AG10803 (cell line): ENCODE measurements at regions not wholly inside any gene's neighbourhood (a gene's known extent, or its start where the extent isn't known, plus 50 kb on each side); places are given as distances from the start of the nearest gene placed in this dataset.

Source experiments
- DNase-seq: peaks from one replicate; pipeline ENCODE4 v3.0.0; 2010; ENCODE audit warnings: low read depth
- H3K4me3 ChIP-seq: 2 replicates; pipeline ENCODE4 v1.5.1; 2011; ENCODE audit warnings: mild to moderate bottlenecking, low read length, control low read depth
- TF ChIP-seq, protein P1 (sequence below): conservative IDR thresholded peaks from 2 replicates; pipeline ENCODE4 v1.5.1; 2011; ENCODE audit warnings: mild to moderate bottlenecking, low read length, control low read depth, inconsistent platforms

- DNase-seq: no peak
- no peak overlapping the region for H3K4me3 ChIP-seq
- TF ChIP-seq, protein P1, sequence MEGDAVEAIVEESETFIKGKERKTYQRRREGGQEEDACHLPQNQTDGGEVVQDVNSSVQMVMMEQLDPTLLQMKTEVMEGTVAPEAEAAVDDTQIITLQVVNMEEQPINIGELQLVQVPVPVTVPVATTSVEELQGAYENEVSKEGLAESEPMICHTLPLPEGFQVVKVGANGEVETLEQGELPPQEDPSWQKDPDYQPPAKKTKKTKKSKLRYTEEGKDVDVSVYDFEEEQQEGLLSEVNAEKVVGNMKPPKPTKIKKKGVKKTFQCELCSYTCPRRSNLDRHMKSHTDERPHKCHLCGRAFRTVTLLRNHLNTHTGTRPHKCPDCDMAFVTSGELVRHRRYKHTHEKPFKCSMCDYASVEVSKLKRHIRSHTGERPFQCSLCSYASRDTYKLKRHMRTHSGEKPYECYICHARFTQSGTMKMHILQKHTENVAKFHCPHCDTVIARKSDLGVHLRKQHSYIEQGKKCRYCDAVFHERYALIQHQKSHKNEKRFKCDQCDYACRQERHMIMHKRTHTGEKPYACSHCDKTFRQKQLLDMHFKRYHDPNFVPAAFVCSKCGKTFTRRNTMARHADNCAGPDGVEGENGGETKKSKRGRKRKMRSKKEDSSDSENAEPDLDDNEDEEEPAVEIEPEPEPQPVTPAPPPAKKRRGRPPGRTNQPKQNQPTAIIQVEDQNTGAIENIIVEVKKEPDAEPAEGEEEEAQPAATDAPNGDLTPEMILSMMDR: no peak
These were observed 207.0 kb downstream of the CSNK1G3 start for GRCh38 chr5:123719004-123719403.

DNA sequence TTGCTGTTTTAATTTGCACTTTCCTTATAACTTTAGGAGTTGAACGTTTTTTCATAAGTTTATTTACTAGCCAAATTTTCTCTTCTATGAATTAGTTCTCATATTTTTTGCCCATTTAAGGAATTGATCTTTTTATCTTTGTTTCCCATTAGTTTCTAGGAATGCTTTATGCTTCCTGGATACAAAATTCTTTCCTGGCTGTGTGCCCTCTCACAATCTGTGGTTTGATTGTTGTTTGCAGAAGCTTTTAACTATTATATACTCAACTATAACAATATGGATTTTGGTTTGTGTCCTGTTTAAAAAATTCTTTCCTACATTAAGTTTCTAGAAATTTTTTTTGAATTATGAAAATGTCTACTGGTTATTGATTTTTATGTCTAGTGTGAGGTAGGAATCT lies 206.3 kb downstream of the CSNK1G3 start:
- TF ChIP-seq, protein P1: no peak
- no peak overlapping the region for H3K4me3 ChIP-seq
- no peak for DNase-seq

DNA sequence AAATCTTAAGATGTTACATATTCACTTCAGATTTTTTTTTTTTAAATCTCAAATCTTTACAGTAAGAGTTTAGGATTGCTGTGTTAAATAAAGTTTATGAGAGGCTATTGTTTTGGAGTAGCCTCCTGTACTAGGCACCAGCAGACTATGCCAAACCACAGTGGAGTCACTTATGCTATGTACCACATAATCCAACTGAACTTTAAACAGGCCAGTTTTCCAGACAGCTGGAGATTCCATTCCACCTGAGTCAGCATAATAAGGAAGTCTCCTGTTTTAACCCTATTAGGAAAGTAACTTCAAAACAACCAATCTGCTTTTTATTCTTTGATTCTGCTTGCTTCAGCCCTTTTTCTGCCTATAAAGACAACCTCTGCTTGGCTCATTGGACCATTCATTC lies 205.2 kb downstream of the CSNK1G3 start:
- DNase-seq: peak; percentile 85
- TF ChIP-seq, protein P1: no peak
- no peak overlapping the region for H3K4me3 ChIP-seq

DNA sequence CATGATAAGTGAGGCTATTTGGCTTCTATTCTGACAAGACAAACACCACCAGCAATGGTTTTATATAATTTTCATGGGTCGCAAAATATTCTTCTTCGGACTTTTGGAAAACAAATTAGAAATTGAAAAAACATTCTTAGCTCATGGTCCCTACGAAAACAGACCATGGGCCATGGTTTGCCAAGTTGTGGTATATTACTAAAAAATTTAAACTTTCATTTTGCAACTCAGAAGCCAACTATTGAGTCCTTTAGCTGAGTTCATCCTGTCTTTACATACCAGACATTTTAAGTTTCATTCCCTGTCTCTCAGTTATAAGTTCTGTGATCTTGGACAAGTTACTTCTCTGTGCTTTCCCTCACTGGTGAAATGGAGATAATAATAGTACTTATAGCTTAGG lies 198.1 kb downstream of the CSNK1G3 start:
- TF ChIP-seq, protein P1: no peak
- no peak overlapping the region for H3K4me3 ChIP-seq
- no peak for DNase-seq

GRCh38 chr5:123709422-123709821 lies 197.4 kb downstream of the CSNK1G3 start:
- TF ChIP-seq, protein P1: no peak
- DNase-seq: no peak
- no peak overlapping the region for H3K4me3 ChIP-seq

DNA sequence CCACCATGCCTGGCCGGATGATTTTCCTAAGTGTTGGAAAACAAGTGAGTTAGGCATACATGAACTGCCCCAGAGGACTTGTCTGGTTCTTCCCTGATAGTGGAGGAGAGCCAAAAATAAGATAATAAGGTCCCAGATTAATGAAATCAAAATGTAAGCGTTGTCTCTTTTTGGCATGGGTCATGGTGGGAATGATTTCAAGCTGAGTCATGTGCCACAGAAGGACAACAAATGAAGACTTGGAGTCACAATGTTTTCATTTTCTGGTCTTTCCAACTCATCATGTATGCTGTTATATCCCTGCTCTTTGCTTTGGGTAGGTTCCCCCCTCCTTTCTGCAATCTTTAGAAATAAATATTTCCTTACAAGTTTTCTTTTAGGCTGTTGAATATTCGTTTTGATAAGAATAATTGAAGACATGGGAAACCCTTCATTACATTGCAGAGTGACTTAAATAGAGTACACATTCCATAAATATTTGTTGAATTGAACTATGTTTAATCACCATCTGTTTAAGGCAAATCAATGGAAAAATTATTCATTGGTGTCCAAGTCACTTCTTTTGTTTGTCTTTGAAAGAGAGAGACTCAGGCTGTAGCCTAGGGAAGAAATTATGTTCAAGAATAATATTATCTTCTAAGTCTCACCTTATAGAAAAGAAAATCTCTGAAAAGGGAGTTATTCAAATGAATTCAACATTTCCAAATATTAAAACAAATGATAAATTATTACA lies 196.3 kb downstream of the CSNK1G3 start:
- no peak overlapping the region for H3K4me3 ChIP-seq
- peak; percentile 96 for DNase-seq
- TF ChIP-seq, protein P1: no peak

- no peak for DNase-seq
- H3K4me3 ChIP-seq: no peak overlapping the region
- TF ChIP-seq, protein P1: no peak
These were observed 194.6 kb downstream of the CSNK1G3 start for GRCh38 chr5:123706531-123706930.
